ENCODE measurements at regions not wholly inside any gene's neighbourhood (a gene's known extent, or its start where the extent isn't known, plus 50 kb on each side); places are given as distances from the start of the nearest gene placed in this dataset.
"Not testable (repeated sequence)": the region's sequence is repeated elsewhere in the genome, so short reads cannot be mapped to it uniquely, and the experiment has no call there.

GRCh38 chr7:55261386-55261770 lies 103.8 kb upstream of the LANCL2 start:
- no peak for DNase-seq

GRCh38 chr7:55265328-55265727 lies 99.8 kb upstream of the LANCL2 start:
- not testable (repeated sequence) for DNase-seq

- DNase-seq = no peak
These were observed 99.1 kb upstream of the LANCL2 start for GRCh38 chr7:55265836-55266642.

GRCh38 chr7:55271069-55271626 lies 94.0 kb upstream of the LANCL2 start:
- no peak for DNase-seq

GRCh38 chr7:55271661-55272060 lies 93.5 kb upstream of the LANCL2 start:
- no peak for DNase-seq

- no peak for DNase-seq
These were observed 92.8 kb upstream of the LANCL2 start for GRCh38 chr7:55272328-55272727.

- DNase-seq = no peak
These were observed 91.8 kb upstream of the LANCL2 start for GRCh38 chr7:55273186-55273980.

GRCh38 chr7:55274156-55274555 lies 91.0 kb upstream of the LANCL2 start:
- no peak for DNase-seq

- no peak for DNase-seq
These were observed 89.6 kb upstream of the LANCL2 start for GRCh38 chr7:55275291-55276200.

- no peak for DNase-seq
These were observed 88.4 kb upstream of the LANCL2 start for GRCh38 chr7:55276572-55277295.

GRCh38 chr7:55277916-55278315 lies 87.2 kb upstream of the LANCL2 start:
- DNase-seq = no peak

- no peak for DNase-seq
These were observed 86.8 kb upstream of the LANCL2 start for GRCh38 chr7:55278321-55278720.

- no peak for DNase-seq
These were observed 85.9 kb upstream of the LANCL2 start for GRCh38 chr7:55279080-55279845.

- peak; percentile 33 for DNase-seq
These were observed 85.1 kb upstream of the LANCL2 start for GRCh38 chr7:55280031-55280454.

GRCh38 chr7:55285665-55286064 lies 79.5 kb upstream of the LANCL2 start:
- no peak for DNase-seq

GRCh38 chr7:55286666-55287065 lies 78.5 kb upstream of the LANCL2 start:
- DNase-seq = no peak

GRCh38 chr7:55288070-55288824 lies 76.9 kb upstream of the LANCL2 start:
- no peak for DNase-seq

- DNase-seq = no peak
These were observed 69.1 kb upstream of the LANCL2 start for GRCh38 chr7:55296070-55296469.

- DNase-seq = no peak
These were observed 65.7 kb upstream of the LANCL2 start for GRCh38 chr7:55299273-55299967.

GRCh38 chr7:55303220-55303619 lies 61.9 kb upstream of the LANCL2 start:
- no peak for DNase-seq

All from GF-D8 (cell line).